PC-9 (cell line): ENCODE measurements at regions not wholly inside any gene's neighbourhood (a gene's known extent, or its start where the extent isn't known, plus 50 kb on each side); places are given as distances from the start of the nearest gene placed in this dataset.

Experiments
- CTCF ChIP-seq: fragments of 200-600 bp; sonication (generic); conservative IDR thresholded peaks from 2 replicates; pipeline ENCODE4 v1.6.1; 2017; ENCODE audit warnings: mixed run types, antibody characterized with exemption, mild to moderate bottlenecking, moderate library complexity
- EZH2 ChIP-seq: fragments of 200-600 bp; sonication (generic); IDR thresholded peaks from 2 replicates; pipeline ENCODE4 v1.8.0; 2017; ENCODE audit warnings: antibody characterized with exemption, low read depth

- TF ChIP-seq CTCF (no peak), EZH2 (no peak)
Measured at GRCh38 chr18:30175061-30175574, 867.4 kb downstream of the DSC3 start.
